ENCODE measurements at regions not wholly inside any gene's neighbourhood (a gene's known extent, or its start where the extent isn't known, plus 50 kb on each side); places are given as distances from the start of the nearest gene placed in this dataset.

GRCh38 chr4:91824773-91825172, 479.0 kb upstream of the GRID2 start:
- TF ChIP-seq FOXP2 (optimal IDR thresholded peaks at IDR 0.05; ENCODE audit: borderline replicate concordance, extremely low read depth, extremely low read length, insufficient read depth), result no peak
- TF ChIP-seq POLR2AphosphoS5 (IDR thresholded peaks at IDR 0.05; ENCODE audit: low read depth, low read length), result no peak
- TF ChIP-seq SIN3A (IDR thresholded peaks at IDR 0.05; ENCODE audit: borderline replicate concordance, insufficient read depth, low read length), result no peak
- no peak for TF ChIP-seq REST (IDR thresholded peaks at IDR 0.05; ENCODE audit: insufficient read depth in 1 of 2, low read depth in 2 of 2, low read length in 2 of 2)
- no peak for TF ChIP-seq TAF1 (IDR thresholded peaks at IDR 0.05; ENCODE audit: borderline replicate concordance, insufficient read depth, low read length)

- TF ChIP-seq TAF1 (IDR thresholded peaks at IDR 0.05; ENCODE audit: borderline replicate concordance, insufficient read depth, low read length) (no peak), FOXP2 (optimal IDR thresholded peaks at IDR 0.05; ENCODE audit: borderline replicate concordance, extremely low read depth, extremely low read length, insufficient read depth) (no peak), POLR2AphosphoS5 (IDR thresholded peaks at IDR 0.05; ENCODE audit: low read depth, low read length) (no peak), REST (IDR thresholded peaks at IDR 0.05; ENCODE audit: insufficient read depth in 1 of 2, low read depth in 2 of 2, low read length in 2 of 2) (no peak), SIN3A (IDR thresholded peaks at IDR 0.05; ENCODE audit: borderline replicate concordance, insufficient read depth, low read length) (no peak)
Measured at GRCh38 chr4:91826186-91826585, 477.6 kb upstream of the GRID2 start.

GRCh38 chr4:91827914-91828313, 475.9 kb upstream of the GRID2 start:
- TF ChIP-seq REST (IDR thresholded peaks at IDR 0.05; ENCODE audit: insufficient read depth in 1 of 2, low read depth in 2 of 2, low read length in 2 of 2) (no peak), POLR2AphosphoS5 (IDR thresholded peaks at IDR 0.05; ENCODE audit: low read depth, low read length) (no peak), SIN3A (IDR thresholded peaks at IDR 0.05; ENCODE audit: borderline replicate concordance, insufficient read depth, low read length) (no peak), TAF1 (IDR thresholded peaks at IDR 0.05; ENCODE audit: borderline replicate concordance, insufficient read depth, low read length) (no peak), FOXP2 (optimal IDR thresholded peaks at IDR 0.05; ENCODE audit: borderline replicate concordance, extremely low read depth, extremely low read length, insufficient read depth) (no peak)

- TF ChIP-seq REST (IDR thresholded peaks at IDR 0.05; ENCODE audit: insufficient read depth in 1 of 2, low read depth in 2 of 2, low read length in 2 of 2) (no peak), POLR2AphosphoS5 (IDR thresholded peaks at IDR 0.05; ENCODE audit: low read depth, low read length) (no peak), FOXP2 (optimal IDR thresholded peaks at IDR 0.05; ENCODE audit: borderline replicate concordance, extremely low read depth, extremely low read length, insufficient read depth) (no peak), SIN3A (IDR thresholded peaks at IDR 0.05; ENCODE audit: borderline replicate concordance, insufficient read depth, low read length) (no peak), TAF1 (IDR thresholded peaks at IDR 0.05; ENCODE audit: borderline replicate concordance, insufficient read depth, low read length) (no peak)
Measured at GRCh38 chr4:91829531-91829930, 474.2 kb upstream of the GRID2 start.
